SJSA1 (cell line): ENCODE measurements at regions not wholly inside any gene's neighbourhood (a gene's known extent, or its start where the extent isn't known, plus 50 kb on each side); places are given as distances from the start of the nearest gene placed in this dataset.

Source experiments
- DNase-seq, 2 experiments: peaks; one replicate each; pipeline ENCODE4 v3.0.0-alpha.2; 2015 to 2020; ENCODE audit warnings: low spot score in 2 of 2, low read depth in 1 of 2
- H3K27ac ChIP-seq: fragments of 250-450 bp; sonication (Bioruptor Pico); 2 replicates; pipeline ENCODE4 v1.5.1; 2020; ENCODE audit warnings: mild to moderate bottlenecking, moderate library complexity
- H3K27me3 ChIP-seq: fragments of 250-450 bp; sonication (Bioruptor Pico); replicated peaks from 2 replicates; pipeline ENCODE4 v1.5.1; 2020; ENCODE audit warnings: mild to moderate bottlenecking, moderate library complexity
- H3K36me3 ChIP-seq: fragments of 250-450 bp; sonication (Bioruptor Pico); 2 replicates; pipeline ENCODE4 v1.5.1; 2020; ENCODE audit warnings: mild to moderate bottlenecking
- H3K4me1 ChIP-seq: fragments of 250-450 bp; sonication (Bioruptor Pico); replicated peaks from 2 replicates; pipeline ENCODE4 v1.6.1; 2021; ENCODE audit warnings: mild to moderate bottlenecking
- H3K4me3 ChIP-seq: fragments of 250-450 bp; sonication (Bioruptor Pico); 2 replicates; pipeline ENCODE4 v1.5.1; 2020; ENCODE audit warnings: mild to moderate bottlenecking
- H3K9me3 ChIP-seq: fragments of 250-450 bp; sonication (Bioruptor Pico); replicated peaks from 2 replicates; pipeline ENCODE4 v1.5.1; 2020; ENCODE audit warnings: mild to moderate bottlenecking

DNA sequence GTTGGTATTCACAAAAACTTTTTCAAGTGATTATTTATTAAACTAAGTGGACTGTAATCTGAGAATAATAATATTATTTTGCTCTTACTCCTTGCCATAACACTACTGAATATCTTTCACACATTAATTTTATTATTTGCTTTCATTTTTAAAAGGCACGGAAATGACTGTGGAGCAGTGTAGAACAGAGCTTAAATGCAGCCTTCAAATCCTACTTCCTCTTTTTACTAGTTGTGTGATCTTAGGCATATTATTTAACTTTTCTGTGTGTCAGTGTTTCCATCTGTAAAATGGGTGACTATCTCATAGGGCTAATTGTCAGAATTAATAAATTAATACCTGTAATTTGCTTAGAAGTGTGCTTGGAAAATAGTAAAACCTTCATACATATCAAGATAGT is 55.5 kb upstream of the SLC8A1 start:
- no peak overlapping the region for H3K4me3 ChIP-seq
- H3K27ac ChIP-seq: no peak overlapping the region
- H3K9me3 ChIP-seq: no peaks in the 10 kb centered on the region
- peaks cover 14% of the 10 kb centered on the region for H3K27me3 ChIP-seq
- no peaks in the 10 kb centered on the region for H3K36me3 ChIP-seq
- DNase-seq: no peak
- no peaks in the 10 kb centered on the region for H3K4me1 ChIP-seq

DNA sequence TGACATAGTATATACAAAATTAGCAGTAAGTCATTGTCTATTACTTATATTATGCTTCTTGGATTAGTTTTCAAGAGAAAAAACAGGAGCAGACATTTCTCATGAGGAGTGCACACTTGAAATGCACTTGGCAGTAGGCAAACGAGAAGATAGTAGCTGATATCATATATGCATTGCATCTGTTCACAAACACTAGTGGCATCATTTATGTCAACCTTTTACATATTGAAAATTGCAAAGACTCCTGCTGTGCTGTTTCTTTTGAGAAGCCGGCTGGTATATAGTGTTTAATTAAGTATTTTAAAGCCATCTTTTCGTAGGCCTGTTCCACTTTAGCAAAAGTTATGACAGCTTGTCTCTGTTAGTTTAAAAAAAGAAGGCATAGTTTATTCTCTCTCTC is 58.4 kb upstream of the SLC8A1 start:
- no peak overlapping the region for H3K4me3 ChIP-seq
- peaks cover 18% of the 10 kb centered on the region for H3K27me3 ChIP-seq

DNA sequence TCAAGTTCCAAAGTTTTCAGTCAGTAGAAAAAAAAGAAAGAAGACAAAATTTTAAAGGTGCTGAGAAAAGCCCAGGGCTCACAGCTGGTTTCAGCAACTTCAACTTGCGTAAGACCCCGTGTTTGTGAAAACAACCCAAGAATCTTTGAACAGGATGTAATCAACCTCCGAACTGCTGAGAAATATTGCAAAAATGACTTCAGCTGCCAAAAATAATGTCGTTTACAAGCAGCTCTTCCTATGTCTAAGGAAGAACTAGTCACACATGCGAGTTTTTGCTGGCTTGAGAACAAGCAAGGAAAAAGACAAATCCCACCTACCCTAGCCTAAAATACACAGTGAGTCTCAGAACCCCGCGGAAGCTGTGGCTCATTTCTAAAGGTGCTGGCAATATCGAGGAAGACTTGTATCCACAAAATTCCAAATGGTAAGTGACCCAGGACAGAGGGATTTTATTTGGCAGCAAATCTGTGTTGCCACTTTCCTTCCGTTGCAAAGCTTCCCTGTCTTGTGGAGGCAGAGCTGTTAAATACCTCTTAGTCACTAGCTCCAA is 59.8 kb upstream of the SLC8A1 start:
- no peak overlapping the region for H3K27ac ChIP-seq

More for the DNA sequence above, 58.4 kb upstream of the SLC8A1 start:
- Histone ChIP-seq H3K36me3 (no peaks in the 10 kb centered on the region), H3K27ac (no peak overlapping the region), H3K4me1 (no peaks in the 10 kb centered on the region), H3K9me3 (no peaks in the 10 kb centered on the region)
- DNase-seq: no peak

GRCh38 chr2:40512256-40512655 is 60.4 kb upstream of the SLC8A1 start:
- Histone ChIP-seq H3K4me3 (no peak overlapping the region), H3K4me1 (no peaks in the 10 kb centered on the region)

More for the DNA sequence above, 59.8 kb upstream of the SLC8A1 start:
- Histone ChIP-seq H3K4me1 (no peaks in the 10 kb centered on the region), H3K9me3 (no peaks in the 10 kb centered on the region), H3K36me3 (no peaks in the 10 kb centered on the region), H3K27me3 (peaks cover 18% of the 10 kb centered on the region), H3K4me3 (no peak overlapping the region)
- DNase-seq: no peak

DNA sequence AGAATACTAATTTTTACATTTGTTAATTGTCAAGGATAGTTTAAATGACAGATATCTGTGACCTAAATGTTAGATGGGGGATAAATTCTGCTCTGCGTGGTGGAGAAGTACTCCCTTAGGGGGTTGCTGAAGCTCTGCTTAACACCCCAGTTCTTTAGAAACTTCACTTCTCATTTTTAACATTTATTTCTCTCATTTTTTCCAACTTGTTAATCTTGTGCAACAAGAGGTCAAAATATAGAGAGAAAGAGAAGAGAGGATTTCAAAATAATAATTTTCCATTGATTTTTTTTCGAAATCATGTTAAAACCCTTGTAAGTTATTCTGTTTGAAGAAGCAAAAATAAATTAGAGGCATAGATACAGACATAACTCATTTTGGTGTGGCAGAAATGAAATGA is 61.3 kb upstream of the SLC8A1 start:
- Histone ChIP-seq H3K36me3 (no peaks in the 10 kb centered on the region), H3K4me1 (no peaks in the 10 kb centered on the region), H3K4me3 (no peak overlapping the region), H3K27ac (no peak overlapping the region), H3K27me3 (peaks cover 13% of the 10 kb centered on the region), H3K9me3 (no peaks in the 10 kb centered on the region)
- DNase-seq: no peak

More at GRCh38 chr2:40512256-40512655, 60.4 kb upstream of the SLC8A1 start:
- Histone ChIP-seq H3K36me3 (no peaks in the 10 kb centered on the region), H3K27me3 (peaks cover 13% of the 10 kb centered on the region), H3K27ac (no peak overlapping the region), H3K9me3 (no peaks in the 10 kb centered on the region)
- DNase-seq: no peak

GRCh38 chr2:40516604-40517003 is 64.7 kb upstream of the SLC8A1 start:
- Histone ChIP-seq H3K27me3 (peaks cover 7% of the 10 kb centered on the region; the same call in 1 of the 2 replicates), H3K36me3 (no peaks in the 10 kb centered on the region), H3K4me1 (no peaks in the 10 kb centered on the region), H3K27ac (no peak overlapping the region), H3K9me3 (no peaks in the 10 kb centered on the region), H3K4me3 (no peak overlapping the region)
- no peak for DNase-seq

DNA sequence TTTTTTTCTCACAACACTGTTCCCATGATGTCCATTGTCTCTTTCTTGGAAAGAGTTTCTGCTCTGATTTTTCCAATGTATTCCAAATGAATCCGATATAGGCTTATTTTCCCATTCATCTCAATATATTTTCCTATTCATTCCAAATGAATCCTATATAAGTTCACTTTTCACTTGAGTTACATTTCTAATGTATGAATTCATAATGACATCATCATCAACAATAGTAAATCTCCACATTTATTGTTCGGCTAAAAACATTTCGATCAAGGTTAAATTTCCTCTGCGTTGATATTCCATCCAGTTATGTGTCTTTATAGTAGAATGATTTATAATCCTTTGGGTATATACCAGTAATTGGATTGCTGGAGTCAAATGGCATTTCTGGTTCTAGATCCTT is 76.7 kb upstream of the SLC8A1 start:
- Histone ChIP-seq H3K27me3 (no peaks in the 10 kb centered on the region), H3K4me3 (no peak overlapping the region), H3K27ac (no peak overlapping the region), H3K4me1 (no peaks in the 10 kb centered on the region), H3K36me3 (no peaks in the 10 kb centered on the region), H3K9me3 (no peaks in the 10 kb centered on the region)
- DNase-seq: no peak

DNA sequence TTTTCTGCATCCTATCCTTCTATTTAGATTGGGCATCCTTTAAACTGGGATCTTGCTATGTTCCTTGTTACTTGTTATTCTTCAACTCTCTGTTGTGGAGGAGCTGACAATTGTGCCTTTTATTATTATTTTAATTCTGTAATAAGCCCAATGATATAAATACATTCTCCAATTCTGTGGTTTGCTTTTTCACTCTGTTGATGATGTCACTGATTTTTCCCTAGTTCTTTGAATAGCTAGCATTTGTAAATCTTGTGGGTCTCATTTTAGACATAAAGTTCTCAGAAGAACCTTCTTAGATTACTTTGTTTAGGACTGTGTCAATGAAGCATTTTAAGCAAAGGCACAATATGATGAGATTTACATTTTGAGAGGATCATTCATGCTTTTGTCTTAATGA is 79.5 kb upstream of the SLC8A1 start:
- H3K4me3 ChIP-seq: no peak overlapping the region
- no peak for DNase-seq
- no peaks in the 10 kb centered on the region for H3K9me3 ChIP-seq

GRCh38 chr2:40534528-40534927 is 82.6 kb upstream of the SLC8A1 start:
- H3K27ac ChIP-seq: no peak overlapping the region
- H3K4me1 ChIP-seq: no peaks in the 10 kb centered on the region
- H3K9me3 ChIP-seq: no peaks in the 10 kb centered on the region
- H3K27me3 ChIP-seq: no peaks in the 10 kb centered on the region
- H3K36me3 ChIP-seq: no peaks in the 10 kb centered on the region
- no peak for DNase-seq
- no peak overlapping the region for H3K4me3 ChIP-seq

More for the DNA sequence above, 79.5 kb upstream of the SLC8A1 start:
- H3K4me1 ChIP-seq: no peaks in the 10 kb centered on the region
- H3K27me3 ChIP-seq: no peaks in the 10 kb centered on the region
- no peak overlapping the region for H3K27ac ChIP-seq
- H3K36me3 ChIP-seq: no peaks in the 10 kb centered on the region

DNA sequence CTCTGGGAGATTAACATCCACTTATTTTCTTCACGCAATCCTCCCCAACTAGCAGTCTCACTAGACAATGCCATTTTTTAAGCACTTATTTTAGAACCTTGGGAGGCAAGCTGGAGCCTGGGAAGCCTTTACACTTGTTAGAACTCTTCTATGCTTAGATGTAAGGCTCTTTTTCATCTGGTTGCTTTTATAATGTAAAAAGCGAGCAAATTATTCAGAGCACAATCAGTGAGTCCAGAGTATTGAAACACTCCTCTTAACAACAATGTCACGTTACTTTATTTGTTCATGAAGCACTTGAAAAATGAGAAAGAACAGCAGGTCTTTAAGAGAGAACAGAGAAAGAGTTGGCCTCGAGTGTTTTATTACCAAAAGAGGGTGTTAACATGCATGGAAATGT is 84.1 kb upstream of the SLC8A1 start:
- H3K27me3 ChIP-seq: no peaks in the 10 kb centered on the region
- H3K9me3 ChIP-seq: no peaks in the 10 kb centered on the region
- no peak for DNase-seq
- no peak overlapping the region for H3K4me3 ChIP-seq
- H3K4me1 ChIP-seq: no peaks in the 10 kb centered on the region
- H3K27ac ChIP-seq: no peak overlapping the region
- no peaks in the 10 kb centered on the region for H3K36me3 ChIP-seq

- no peak for DNase-seq
- Histone ChIP-seq H3K9me3 (no peaks in the 10 kb centered on the region), H3K36me3 (no peaks in the 10 kb centered on the region), H3K4me1 (no peaks in the 10 kb centered on the region), H3K27ac (no peak overlapping the region), H3K27me3 (no peaks in the 10 kb centered on the region), H3K4me3 (no peak overlapping the region)
These were observed 88.1 kb upstream of the SLC8A1 start for GRCh38 chr2:40540026-40540425.

GRCh38 chr2:40543381-40543780 is 91.5 kb upstream of the SLC8A1 start:
- Histone ChIP-seq H3K36me3 (no peaks in the 10 kb centered on the region), H3K4me1 (no peaks in the 10 kb centered on the region), H3K27ac (no peak overlapping the region), H3K9me3 (no peaks in the 10 kb centered on the region), H3K27me3 (no peaks in the 10 kb centered on the region), H3K4me3 (no peak overlapping the region)
- no peak for DNase-seq

DNA sequence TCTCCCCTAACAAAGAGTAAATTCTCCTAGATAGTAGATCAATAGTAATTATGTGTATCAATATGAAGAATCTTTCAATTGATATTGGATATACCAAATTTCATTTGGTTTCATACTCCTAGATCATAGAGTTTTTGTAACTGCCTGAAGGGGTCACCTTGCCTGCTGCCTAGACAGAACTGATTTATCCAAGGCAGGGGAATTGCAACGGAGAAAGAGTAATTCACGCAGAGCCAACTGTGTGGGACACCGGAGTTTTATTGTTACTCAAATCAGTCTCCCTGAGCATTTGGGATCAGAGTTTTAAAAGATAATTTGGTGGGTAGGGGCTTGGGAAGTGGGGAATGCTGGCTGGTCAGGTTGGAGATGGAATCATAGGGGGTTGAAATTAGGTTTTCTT is 92.2 kb upstream of the SLC8A1 start:
- Histone ChIP-seq H3K27me3 (no peaks in the 10 kb centered on the region), H3K9me3 (no peaks in the 10 kb centered on the region), H3K27ac (no peak overlapping the region), H3K36me3 (no peaks in the 10 kb centered on the region), H3K4me3 (no peak overlapping the region), H3K4me1 (no peaks in the 10 kb centered on the region)
- DNase-seq: no peak

- H3K27ac ChIP-seq: no peak overlapping the region
- no peaks in the 10 kb centered on the region for H3K9me3 ChIP-seq
- H3K4me3 ChIP-seq: no peak overlapping the region
- H3K36me3 ChIP-seq: no peaks in the 10 kb centered on the region
- H3K27me3 ChIP-seq: no peaks in the 10 kb centered on the region
- H3K4me1 ChIP-seq: no peaks in the 10 kb centered on the region
- no peak for DNase-seq
These were observed 93.8 kb upstream of the SLC8A1 start for GRCh38 chr2:40545645-40546044.
